Activated gamma-delta T cell treated with anti-CD3 and anti-CD28 coated beads, Interleukin-2, amount 50 U/mL, for 16 hours (primary cell): ENCODE measurements at regions not wholly inside any gene's neighbourhood (a gene's known extent, or its start where the extent isn't known, plus 50 kb on each side); places are given as distances from the start of the nearest gene placed in this dataset.
"Not testable (repeated sequence)": the region's sequence is repeated elsewhere in the genome, so short reads cannot be mapped to it uniquely, and the experiment has no call there.

ENCODE experiments used
- DNase-seq: peaks from one replicate; pipeline ENCODE4 v3.0.0-alpha.2; 2020; ENCODE audit warnings: low read depth

- no peak for DNase-seq
These were observed 95.2 kb downstream of the PLCE1 start for GRCh38 chr10:94088926-94089381.

- no peak for DNase-seq
These were observed 97.9 kb downstream of the PLCE1 start for GRCh38 chr10:94091649-94092048.

GRCh38 chr10:94092848-94093247 lies 99.1 kb downstream of the PLCE1 start:
- DNase-seq: no peak

GRCh38 chr10:94093286-94093905 lies 99.7 kb downstream of the PLCE1 start:
- DNase-seq: no peak

GRCh38 chr10:94094540-94094939 lies 100.8 kb downstream of the PLCE1 start:
- no peak for DNase-seq

- no peak for DNase-seq
These were observed 103.9 kb downstream of the PLCE1 start for GRCh38 chr10:94097656-94098055.

- DNase-seq: no peak
These were observed 105.2 kb downstream of the PLCE1 start for GRCh38 chr10:94098896-94099295.

GRCh38 chr10:94101894-94102293 lies 108.2 kb downstream of the PLCE1 start:
- no peak for DNase-seq

- no peak for DNase-seq
These were observed 108.7 kb downstream of the PLCE1 start for GRCh38 chr10:94102436-94102835.

- no peak for DNase-seq
These were observed 109.5 kb downstream of the PLCE1 start for GRCh38 chr10:94103192-94103591.

- DNase-seq: no peak
These were observed 110.1 kb downstream of the PLCE1 start for GRCh38 chr10:94103801-94104221.

GRCh38 chr10:94104316-94105000 lies 110.7 kb downstream of the PLCE1 start:
- no peak for DNase-seq

- DNase-seq: no peak
These were observed 111.5 kb downstream of the PLCE1 start for GRCh38 chr10:94105226-94105625.

- no peak for DNase-seq
These were observed 113.5 kb downstream of the PLCE1 start for GRCh38 chr10:94107191-94107590.

GRCh38 chr10:94108200-94108599 lies 114.5 kb downstream of the PLCE1 start:
- DNase-seq: no peak

GRCh38 chr10:94111367-94111766 lies 117.6 kb downstream of the PLCE1 start:
- no peak for DNase-seq

- no peak for DNase-seq
These were observed 118.6 kb downstream of the PLCE1 start for GRCh38 chr10:94112321-94112720.

- DNase-seq: no peak
These were observed 122.0 kb downstream of the PLCE1 start for GRCh38 chr10:94115725-94116124.

GRCh38 chr10:94116848-94117247 lies 123.1 kb downstream of the PLCE1 start:
- no peak for DNase-seq

GRCh38 chr10:94122211-94122610 lies 128.5 kb downstream of the PLCE1 start:
- no peak for DNase-seq

- no peak for DNase-seq
These were observed 129.7 kb downstream of the PLCE1 start for GRCh38 chr10:94123258-94123995.

- DNase-seq: not testable (repeated sequence)
These were observed 130.4 kb downstream of the PLCE1 start for GRCh38 chr10:94124147-94124546.

- not testable (repeated sequence) for DNase-seq
These were observed 131.5 kb downstream of the PLCE1 start for GRCh38 chr10:94125268-94125667.
